Activated CD4-positive, alpha-beta T cell treated with anti-CD3 and anti-CD28 coated beads, Interleukin-2, amount 50 U/mL, for 1 hour (primary cell): ENCODE measurements at regions not wholly inside any gene's neighbourhood (a gene's known extent, or its start where the extent isn't known, plus 50 kb on each side); places are given as distances from the start of the nearest gene placed in this dataset.

ENCODE experiments used
- DNase-seq: peaks from one replicate; pipeline ENCODE4 v3.0.0-alpha.2; 2020

GRCh38 chr15:69798481-69799250 lies 299.1 kb downstream of the TLE3 start:
- no peak for DNase-seq

GRCh38 chr15:69801144-69801543 lies 296.6 kb downstream of the TLE3 start:
- no peak for DNase-seq

- DNase-seq = no peak
Observed at GRCh38 chr15:69802432-69802831, 295.3 kb downstream of the TLE3 start.

- DNase-seq = no peak
Observed at GRCh38 chr15:69804786-69805185, 292.9 kb downstream of the TLE3 start.

GRCh38 chr15:69805248-69805953 lies 292.3 kb downstream of the TLE3 start:
- no peak for DNase-seq

- no peak for DNase-seq
Observed at GRCh38 chr15:69806287-69806915, 291.3 kb downstream of the TLE3 start.

GRCh38 chr15:69807721-69808120 lies 290.0 kb downstream of the TLE3 start:
- DNase-seq = no peak

DNA sequence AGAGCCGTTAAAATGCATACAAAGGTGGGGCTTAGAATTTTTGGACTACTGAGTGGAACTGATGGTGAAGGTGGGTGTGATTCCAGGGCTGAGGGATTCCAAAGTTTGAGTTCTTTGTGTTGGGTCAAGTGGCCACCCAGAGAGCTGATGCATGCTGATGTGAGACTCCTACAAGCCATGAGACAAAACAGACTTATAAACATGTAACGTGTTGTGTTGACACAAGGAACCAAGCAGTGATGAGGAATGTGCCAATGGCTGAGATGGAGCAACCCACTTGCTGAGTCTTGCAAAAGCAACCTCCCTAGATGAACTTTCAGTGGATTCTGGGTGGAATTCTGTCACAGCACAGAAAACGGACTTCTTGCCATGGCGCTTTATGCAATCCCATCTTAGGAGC lies 289.0 kb downstream of the TLE3 start:
- DNase-seq = no peak

- DNase-seq = no peak
Observed at GRCh38 chr15:69809421-69809820, 288.3 kb downstream of the TLE3 start.

DNA sequence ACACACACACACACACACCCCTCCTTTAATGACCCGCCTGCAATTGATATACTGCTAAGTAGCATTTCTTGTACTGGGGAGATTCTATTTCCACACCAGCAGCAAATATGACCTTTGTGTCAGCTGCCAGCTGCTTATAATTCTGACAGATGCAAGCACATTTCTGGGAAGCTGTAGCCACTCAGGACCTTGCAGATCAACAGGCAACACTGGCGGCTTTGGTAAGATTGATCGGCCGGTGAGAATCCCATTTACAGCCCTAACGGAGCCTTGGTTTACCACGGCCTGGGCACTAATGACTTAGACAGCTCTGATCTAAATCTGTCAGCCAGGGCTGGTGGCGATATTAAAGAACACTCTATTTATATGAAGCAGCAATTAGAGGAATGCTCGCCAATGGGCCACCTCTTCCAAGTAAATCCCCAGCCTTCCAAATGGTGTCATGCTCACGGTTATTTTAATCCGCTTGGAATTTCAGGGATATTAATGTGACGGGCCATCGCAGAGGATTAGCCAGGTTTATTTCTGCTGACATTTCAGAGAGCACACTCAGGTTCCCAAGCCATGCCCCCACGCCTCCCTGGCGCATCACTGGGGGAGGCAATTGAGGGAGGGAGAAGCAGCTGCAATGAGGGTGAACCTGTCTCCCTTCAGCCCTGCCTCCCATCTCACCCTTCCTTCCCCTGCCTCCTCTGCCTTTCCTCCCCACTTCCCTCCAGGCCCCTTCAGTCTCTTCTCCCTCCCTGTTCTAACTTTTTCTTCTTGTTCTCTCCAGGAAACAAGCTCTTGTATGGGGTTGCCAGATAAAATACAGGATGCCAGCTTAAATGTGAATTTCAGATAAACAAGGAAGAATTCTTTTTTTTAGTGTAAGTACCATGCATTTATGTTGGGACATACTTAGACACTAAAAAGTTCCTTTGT lies 287.0 kb downstream of the TLE3 start:
- DNase-seq = no peak

- no peak for DNase-seq
Observed at GRCh38 chr15:69812861-69813261, 284.9 kb downstream of the TLE3 start.

DNA sequence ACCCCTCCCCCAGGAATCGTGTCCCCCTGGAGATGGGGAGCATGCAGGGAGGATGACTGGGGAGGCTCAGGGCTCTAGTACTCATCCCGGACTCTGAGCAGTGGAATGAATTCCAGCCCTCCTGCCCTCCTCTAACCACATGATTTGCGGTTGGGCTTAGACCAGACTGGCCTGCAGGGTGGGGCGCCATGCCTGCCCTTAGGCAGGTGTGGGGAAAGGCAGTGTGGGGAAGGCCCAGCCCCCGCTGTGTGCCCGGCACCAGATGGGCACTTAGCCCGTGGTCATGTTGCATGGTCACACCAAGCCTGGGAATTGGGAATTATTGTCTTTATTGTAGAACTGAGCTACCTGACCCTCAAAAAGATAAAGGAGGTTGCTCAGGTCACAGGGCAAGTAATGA lies 283.8 kb downstream of the TLE3 start:
- DNase-seq = no peak

GRCh38 chr15:69814932-69815331 lies 282.8 kb downstream of the TLE3 start:
- no peak for DNase-seq

- DNase-seq = no peak
Observed at GRCh38 chr15:69815793-69816192, 281.9 kb downstream of the TLE3 start.

DNA sequence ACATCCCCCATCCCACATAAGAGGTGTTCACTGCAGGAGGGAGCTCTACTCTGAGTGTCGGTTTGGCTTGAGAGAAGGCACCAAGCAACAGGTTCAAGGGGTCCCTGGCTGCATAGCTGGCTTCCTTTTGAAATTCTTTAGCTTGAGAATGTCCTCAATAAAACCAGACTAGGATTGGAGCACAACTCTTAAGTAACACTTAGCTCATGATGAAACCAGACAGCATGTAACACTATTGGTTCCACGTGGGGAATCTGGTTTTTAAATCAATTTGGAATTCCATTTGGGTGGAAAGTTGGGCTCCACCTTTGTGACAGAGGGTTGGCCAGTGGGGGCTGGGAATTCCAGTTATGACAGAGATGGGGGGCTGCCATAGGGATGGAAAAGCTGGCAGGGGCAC lies 281.2 kb downstream of the TLE3 start:
- no peak for DNase-seq

DNA sequence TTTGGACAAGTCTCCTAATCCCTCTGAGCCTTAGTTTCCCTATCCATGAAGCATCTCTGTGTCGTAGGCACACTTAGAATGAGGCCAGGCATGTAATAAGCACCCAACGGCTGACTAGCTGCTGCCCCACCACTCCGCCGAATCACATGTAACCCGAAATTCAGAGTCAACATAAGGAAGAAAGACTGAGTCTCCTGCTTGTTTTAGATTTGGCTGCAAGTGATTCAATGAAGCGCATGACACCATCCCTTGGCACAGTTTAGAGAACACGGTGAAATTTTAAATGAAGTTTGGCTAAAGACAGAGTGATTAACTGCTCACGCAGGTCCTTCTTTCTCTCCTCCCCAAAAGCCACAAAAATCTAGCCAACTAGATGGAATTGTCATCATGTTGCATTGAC lies 279.2 kb downstream of the TLE3 start:
- DNase-seq = no peak

DNA sequence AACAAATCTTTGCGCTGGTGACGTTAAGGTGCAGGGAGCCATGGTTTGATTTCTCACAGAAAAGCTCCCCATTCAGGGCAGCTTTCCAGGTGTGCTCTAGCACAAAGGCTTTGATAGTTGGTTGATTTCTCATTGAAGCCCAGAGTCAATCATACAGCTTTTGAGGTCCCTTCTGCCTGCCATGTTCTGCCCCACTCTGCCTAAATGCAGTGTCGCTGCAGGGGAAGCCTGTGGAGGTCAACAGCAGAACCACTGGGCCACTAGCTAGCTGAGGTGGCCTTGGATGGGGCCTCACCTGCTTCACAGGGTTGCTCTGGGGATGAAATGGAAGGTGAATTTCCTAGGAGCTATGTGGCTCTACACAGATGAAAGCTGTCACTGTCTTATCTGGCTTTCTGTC lies 278.3 kb downstream of the TLE3 start:
- DNase-seq = no peak

DNA sequence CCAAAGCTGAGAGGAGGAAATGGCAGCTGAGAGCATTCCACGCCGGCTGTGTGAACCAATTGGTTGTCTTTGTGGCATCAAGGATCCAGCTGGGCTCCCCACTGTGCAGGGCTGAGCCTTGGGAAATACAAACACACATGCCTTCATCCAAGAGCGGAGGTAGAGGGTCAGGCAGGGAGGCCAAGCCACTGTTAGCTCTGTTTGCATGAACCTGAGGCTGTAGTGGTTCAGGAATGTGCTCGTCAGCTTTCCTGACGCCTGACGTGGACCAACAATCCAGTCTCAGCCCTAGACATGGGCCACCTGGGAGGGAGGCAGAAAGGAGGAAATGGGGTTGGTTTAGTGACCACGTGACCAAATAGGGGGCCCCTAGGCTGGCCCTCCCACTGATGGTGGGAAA lies 276.9 kb downstream of the TLE3 start:
- DNase-seq = no peak

DNA sequence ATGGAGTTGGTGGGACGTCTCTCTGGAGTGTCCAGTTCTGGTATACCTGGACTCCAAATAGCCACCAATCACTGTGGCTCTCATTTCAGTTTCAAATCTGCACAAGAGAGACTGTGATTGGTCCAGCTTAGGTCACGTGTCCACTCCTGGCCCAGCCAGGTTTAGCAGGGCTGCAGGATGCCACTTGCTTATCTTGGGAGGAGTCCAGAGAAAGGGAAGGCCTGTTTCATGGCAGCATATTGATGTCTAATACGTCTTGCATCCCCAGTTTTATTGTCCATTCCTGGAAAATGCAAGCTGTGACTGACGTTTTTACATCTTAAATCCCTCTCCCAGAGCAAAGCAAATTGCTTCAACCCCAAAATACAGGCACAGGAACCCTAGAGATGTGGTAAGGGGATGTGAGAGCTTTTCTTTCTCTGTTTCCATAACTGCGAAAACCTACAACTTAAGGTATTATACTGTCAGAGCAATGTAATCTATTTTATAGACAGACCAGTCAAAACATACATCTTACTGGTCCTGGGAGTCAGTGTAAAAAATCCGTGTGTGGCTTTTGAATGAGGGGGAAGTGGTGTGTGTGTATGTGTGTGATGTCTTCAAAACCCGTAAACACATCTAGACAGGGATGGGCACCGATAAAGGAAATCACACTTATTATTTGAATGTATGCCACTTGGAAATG lies 274.4 kb downstream of the TLE3 start:
- DNase-seq = no peak

DNA sequence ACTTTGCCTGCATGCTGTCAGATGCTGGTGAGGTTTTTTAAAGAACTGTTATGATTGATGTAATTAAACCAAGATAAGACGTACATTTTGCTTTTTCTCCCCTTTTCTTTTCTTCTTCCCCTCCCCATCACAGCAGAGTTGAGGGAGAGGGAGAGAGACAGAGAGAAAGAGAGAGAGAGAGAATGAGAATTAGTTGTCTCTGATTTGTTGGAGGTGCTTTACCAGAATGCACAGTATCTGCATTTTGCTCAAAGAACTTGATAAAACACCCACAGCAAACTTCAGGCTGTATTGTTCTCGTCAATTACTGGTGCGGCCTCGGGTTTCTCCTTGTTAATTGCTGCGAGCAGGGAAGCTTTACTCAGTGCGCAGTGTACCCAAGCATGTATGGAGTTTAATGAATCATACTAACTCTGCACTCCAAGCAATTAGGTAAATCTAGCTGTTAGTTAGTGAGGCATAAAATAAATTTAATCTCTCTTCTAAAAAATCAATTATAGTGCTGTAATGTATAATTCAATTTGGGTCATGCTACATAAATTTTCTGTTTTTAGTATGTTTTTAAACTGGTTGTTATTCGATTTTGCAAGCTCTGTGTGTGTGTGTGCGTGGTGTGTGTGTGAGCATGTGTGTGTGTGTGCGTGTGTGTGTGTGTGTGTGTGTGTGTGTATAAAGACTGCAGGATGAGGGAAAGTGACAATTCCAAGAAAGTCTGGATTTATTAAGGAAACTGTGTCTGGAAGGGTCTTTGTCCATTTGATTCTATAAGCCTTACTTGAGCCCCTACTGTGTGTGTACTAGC lies 273.4 kb downstream of the TLE3 start:
- DNase-seq = no peak

GRCh38 chr15:69824877-69825406 lies 272.8 kb downstream of the TLE3 start:
- DNase-seq = no peak
